ENCODE measurements at regions not wholly inside any gene's neighbourhood (a gene's known extent, or its start where the extent isn't known, plus 50 kb on each side); places are given as distances from the start of the nearest gene placed in this dataset.

DNA sequence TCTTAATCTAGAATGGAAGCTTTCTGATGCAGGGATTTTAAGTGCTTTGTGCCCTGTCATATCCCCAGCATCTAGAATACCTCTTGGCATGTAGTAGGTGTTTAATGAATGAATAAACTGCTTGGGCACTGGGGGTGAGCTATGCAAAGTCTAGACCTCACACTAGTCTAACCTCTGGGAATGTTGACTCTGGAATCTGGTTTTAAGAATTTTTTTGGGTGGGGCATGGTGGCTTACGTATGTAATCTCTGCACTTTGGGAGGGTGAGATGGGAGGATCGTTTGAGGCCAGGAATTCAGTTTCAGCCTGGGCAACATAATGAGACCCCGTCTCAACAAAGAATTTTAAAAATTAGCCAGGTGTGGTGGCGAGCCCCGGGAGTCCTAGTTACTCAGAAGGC, 146.3 kb upstream of the RGMA start (continued):
- TF ChIP-seq, protein P1, sequence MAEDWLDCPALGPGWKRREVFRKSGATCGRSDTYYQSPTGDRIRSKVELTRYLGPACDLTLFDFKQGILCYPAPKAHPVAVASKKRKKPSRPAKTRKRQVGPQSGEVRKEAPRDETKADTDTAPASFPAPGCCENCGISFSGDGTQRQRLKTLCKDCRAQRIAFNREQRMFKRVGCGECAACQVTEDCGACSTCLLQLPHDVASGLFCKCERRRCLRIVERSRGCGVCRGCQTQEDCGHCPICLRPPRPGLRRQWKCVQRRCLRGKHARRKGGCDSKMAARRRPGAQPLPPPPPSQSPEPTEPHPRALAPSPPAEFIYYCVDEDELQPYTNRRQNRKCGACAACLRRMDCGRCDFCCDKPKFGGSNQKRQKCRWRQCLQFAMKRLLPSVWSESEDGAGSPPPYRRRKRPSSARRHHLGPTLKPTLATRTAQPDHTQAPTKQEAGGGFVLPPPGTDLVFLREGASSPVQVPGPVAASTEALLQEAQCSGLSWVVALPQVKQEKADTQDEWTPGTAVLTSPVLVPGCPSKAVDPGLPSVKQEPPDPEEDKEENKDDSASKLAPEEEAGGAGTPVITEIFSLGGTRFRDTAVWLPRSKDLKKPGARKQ (CRISPR knock-in tag; IDR thresholded peaks at IDR 0.05), result no peak
- TF ChIP-seq, protein P2, sequence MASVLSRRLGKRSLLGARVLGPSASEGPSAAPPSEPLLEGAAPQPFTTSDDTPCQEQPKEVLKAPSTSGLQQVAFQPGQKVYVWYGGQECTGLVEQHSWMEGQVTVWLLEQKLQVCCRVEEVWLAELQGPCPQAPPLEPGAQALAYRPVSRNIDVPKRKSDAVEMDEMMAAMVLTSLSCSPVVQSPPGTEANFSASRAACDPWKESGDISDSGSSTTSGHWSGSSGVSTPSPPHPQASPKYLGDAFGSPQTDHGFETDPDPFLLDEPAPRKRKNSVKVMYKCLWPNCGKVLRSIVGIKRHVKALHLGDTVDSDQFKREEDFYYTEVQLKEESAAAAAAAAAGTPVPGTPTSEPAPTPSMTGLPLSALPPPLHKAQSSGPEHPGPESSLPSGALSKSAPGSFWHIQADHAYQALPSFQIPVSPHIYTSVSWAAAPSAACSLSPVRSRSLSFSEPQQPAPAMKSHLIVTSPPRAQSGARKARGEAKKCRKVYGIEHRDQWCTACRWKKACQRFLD (CRISPR knock-in tag; IDR thresholded peaks at IDR 0.05), result no peak

GRCh38 chr15:93233710-93234109, 144.7 kb upstream of the RGMA start:
- 0 out of 5 replicates have a peak, but pooled peaks cover 0 to 3% of the 10 kb centered on the region in 2 experiments for H3K27me3 ChIP-seq (ENCODE audit: control insufficient read depth in 2 of 2, insufficient read depth in 2 of 2, low read length in 2 of 2)
- TF ChIP-seq CREB3L1 (IDR thresholded peaks at IDR 0.05; ENCODE audit: borderline replicate concordance, low read depth) (no peak), ZNF512 (tag; IDR thresholded peaks at IDR 0.05) (no peak), SAFB2 (IDR thresholded peaks at IDR 0.05; ENCODE audit: borderline replicate concordance, low read depth, low read length, severe bottlenecking) (no peak), NCOA6 (IDR thresholded peaks at IDR 0.05) (no peak), ZC3H11A (IDR thresholded peaks at IDR 0.05; ENCODE audit: low read depth, low read length) (no peak), NEUROD1 (IDR thresholded peaks at IDR 0.05; ENCODE audit: borderline replicate concordance, low read depth, low read length, partially characterized antibody) (no peak)

More at GRCh38 chr15:93233710-93234109, 144.7 kb upstream of the RGMA start:
- no TSS peak for BruUV-seq (replicated peaks)
- FAIRE-seq (no peak), DNase-seq (ENCODE audit: extremely low read depth in 1 of 4, low spot score in 3 of 4) (no peak), ATAC-seq (no peak)
- Histone ChIP-seq H3K4me1 (replicated peaks in 1 of 2; ENCODE audit: control insufficient read depth in 2 of 2, insufficient read depth in 2 of 2, low read length in 2 of 2) (no peaks in the 10 kb centered on the region), H4K20me1 (replicated peaks; ENCODE audit: control insufficient read depth, insufficient read depth, low read length) (no peaks in the 10 kb centered on the region), H3K79me2 (ENCODE audit: control insufficient read depth, insufficient read depth, low read length) (no peaks in the 10 kb centered on the region), H3K9ac (ENCODE audit: insufficient read depth in 1 of 2, low read depth in 2 of 2, low read length in 2 of 2) (no peak overlapping the region), H3K4me2 (ENCODE audit: insufficient read depth, low read length) (no peak overlapping the region), H3K9me3 (replicated peaks; ENCODE audit: control insufficient read depth, insufficient read depth, low read depth, low read length) (no peaks in the 10 kb centered on the region), H3K27ac (ENCODE audit: extremely low read depth, low read depth, low read length) (no peak overlapping the region), H3K36me3 (ENCODE audit: control insufficient read depth, insufficient read depth, low read length) (no peaks in the 10 kb centered on the region), H3K9me1 (ENCODE audit: control insufficient read depth, insufficient read depth, low read length) (no peaks in the 10 kb centered on the region), H2AFZ (ENCODE audit: low read depth, low read length) (no peak overlapping the region), H3K4me3 (no peak overlapping the region)
- POLR2A ChIA-PET, result no interaction called here
- CTCF ChIA-PET (ENCODE audit: low intra/inter-chr PET ratio), result no interaction called here
- in situ Hi-C loops (cut with MboI), result no loop called here
- intact Hi-C loops (cut with micrococcal nuclease), result no loop called here
- 2% methylated on average over 4 of the region's 4 CpGs for WGBS (ENCODE audit: insufficient coverage, low coverage, missing lambda C conversion rate)

Measured in K562 (cell line).